ENCODE measurements at regions not wholly inside any gene's neighbourhood (a gene's known extent, or its start where the extent isn't known, plus 50 kb on each side); places are given as distances from the start of the nearest gene placed in this dataset.
"Not testable (repeated sequence)": the region's sequence is repeated elsewhere in the genome, so short reads cannot be mapped to it uniquely, and the experiment has no call there.

DNA sequence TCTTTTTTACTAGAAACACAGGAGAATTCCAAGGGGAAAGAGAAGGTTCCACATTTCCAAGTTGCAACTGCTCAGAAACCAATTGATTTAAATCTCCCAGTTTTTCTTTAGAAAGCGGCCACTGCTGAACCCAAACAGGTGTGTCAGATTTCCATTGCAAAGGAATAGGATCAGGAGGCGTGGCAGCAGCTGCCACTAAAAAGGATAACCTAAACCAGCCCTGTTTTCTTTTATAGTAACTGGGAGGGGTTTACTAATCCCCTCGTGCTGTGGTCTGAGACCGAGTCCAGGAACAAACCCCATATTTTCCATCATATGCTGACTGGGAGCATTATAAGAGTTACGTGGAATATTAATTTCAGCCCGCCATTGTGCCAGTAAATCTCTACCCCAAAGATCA is 1504.0 kb downstream of the UQCRFS1 start:
- TF ChIP-seq, protein P1, sequence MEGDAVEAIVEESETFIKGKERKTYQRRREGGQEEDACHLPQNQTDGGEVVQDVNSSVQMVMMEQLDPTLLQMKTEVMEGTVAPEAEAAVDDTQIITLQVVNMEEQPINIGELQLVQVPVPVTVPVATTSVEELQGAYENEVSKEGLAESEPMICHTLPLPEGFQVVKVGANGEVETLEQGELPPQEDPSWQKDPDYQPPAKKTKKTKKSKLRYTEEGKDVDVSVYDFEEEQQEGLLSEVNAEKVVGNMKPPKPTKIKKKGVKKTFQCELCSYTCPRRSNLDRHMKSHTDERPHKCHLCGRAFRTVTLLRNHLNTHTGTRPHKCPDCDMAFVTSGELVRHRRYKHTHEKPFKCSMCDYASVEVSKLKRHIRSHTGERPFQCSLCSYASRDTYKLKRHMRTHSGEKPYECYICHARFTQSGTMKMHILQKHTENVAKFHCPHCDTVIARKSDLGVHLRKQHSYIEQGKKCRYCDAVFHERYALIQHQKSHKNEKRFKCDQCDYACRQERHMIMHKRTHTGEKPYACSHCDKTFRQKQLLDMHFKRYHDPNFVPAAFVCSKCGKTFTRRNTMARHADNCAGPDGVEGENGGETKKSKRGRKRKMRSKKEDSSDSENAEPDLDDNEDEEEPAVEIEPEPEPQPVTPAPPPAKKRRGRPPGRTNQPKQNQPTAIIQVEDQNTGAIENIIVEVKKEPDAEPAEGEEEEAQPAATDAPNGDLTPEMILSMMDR (conservative IDR thresholded peaks at IDR 0.05; ENCODE audit: low read depth, low read length) = not testable (repeated sequence)
- TF ChIP-seq EZH2 (IDR thresholded peaks at IDR 0.05; ENCODE audit: borderline replicate concordance, low read depth, low read length, poor library complexity, severe bottlenecking) = not testable (repeated sequence)
